ACHN (cell line): ENCODE measurements at regions not wholly inside any gene's neighbourhood (a gene's known extent, or its start where the extent isn't known, plus 50 kb on each side); places are given as distances from the start of the nearest gene placed in this dataset.
A peak's percentile ranks its signal among the peaks of the same experiment; 100 is the strongest.

Experiments used
- DNase-seq: peaks from one replicate; pipeline ENCODE4 v3.0.0-alpha.2; 2015
- in situ Hi-C: cut with HindIII; loops from 2 replicates; pipeline ENCODE4 v1.10.0; 2017; ENCODE audit warnings: low sequenced_read_pairs, low pct_ligation_motif_present, low pct_unique_long_range_greater_than_20kb

- no peak for DNase-seq
- in situ Hi-C loops: no loop called here
Observed at GRCh38 chr10:61172182-61172926, 228.4 kb upstream of the RHOBTB1 start.

GRCh38 chr10:61170594-61170993, 226.6 kb upstream of the RHOBTB1 start:
- no peak for DNase-seq
- in situ Hi-C loops: no loop called here

GRCh38 chr10:61169294-61169693, 225.3 kb upstream of the RHOBTB1 start:
- in situ Hi-C loops: no loop called here
- DNase-seq: no peak

- DNase-seq: no peak
- in situ Hi-C loops: no loop called here
Observed at GRCh38 chr10:61166489-61166888, 222.5 kb upstream of the RHOBTB1 start.

GRCh38 chr10:61166065-61166464, 222.1 kb upstream of the RHOBTB1 start:
- DNase-seq: no peak
- in situ Hi-C loops: no loop called here

GRCh38 chr10:61164458-61165160, 220.6 kb upstream of the RHOBTB1 start:
- DNase-seq: no peak
- in situ Hi-C loops: no loop called here

- no peak for DNase-seq
- in situ Hi-C loops: no loop called here
Observed at GRCh38 chr10:61163403-61163802, 219.4 kb upstream of the RHOBTB1 start.

- in situ Hi-C loops: no loop called here
- no peak for DNase-seq
Observed at GRCh38 chr10:61160253-61160652, 216.3 kb upstream of the RHOBTB1 start.

- no peak for DNase-seq
- in situ Hi-C loops: no loop called here
Observed at GRCh38 chr10:61159253-61159652, 215.3 kb upstream of the RHOBTB1 start.

- DNase-seq: no peak
- in situ Hi-C loops: no loop called here
Observed at GRCh38 chr10:61157182-61157581, 213.2 kb upstream of the RHOBTB1 start.

- in situ Hi-C loops: no loop called here
- no peak for DNase-seq
Observed at GRCh38 chr10:61153771-61154170, 209.8 kb upstream of the RHOBTB1 start.

- no peak for DNase-seq
- in situ Hi-C loops: no loop called here
Observed at GRCh38 chr10:61151059-61151458, 207.1 kb upstream of the RHOBTB1 start.

- no peak for DNase-seq
- in situ Hi-C loops: no loop called here
Observed at GRCh38 chr10:61148451-61148850, 204.5 kb upstream of the RHOBTB1 start.

GRCh38 chr10:61142987-61143386, 199.0 kb upstream of the RHOBTB1 start:
- DNase-seq: no peak
- in situ Hi-C loops: no loop called here

- in situ Hi-C loops: no loop called here
- peak; percentile 58 for DNase-seq
Observed at GRCh38 chr10:61140765-61141392, 196.9 kb upstream of the RHOBTB1 start.

- no peak for DNase-seq
- in situ Hi-C loops: no loop called here
Observed at GRCh38 chr10:61139592-61139953, 195.6 kb upstream of the RHOBTB1 start.

- in situ Hi-C loops: no loop called here
- DNase-seq: no peak
Observed at GRCh38 chr10:61138708-61139591, 195.0 kb upstream of the RHOBTB1 start.

- no peak for DNase-seq
- in situ Hi-C loops: no loop called here
Observed at GRCh38 chr10:61136139-61136538, 192.2 kb upstream of the RHOBTB1 start.

- no peak for DNase-seq
- in situ Hi-C loops: no loop called here
Observed at GRCh38 chr10:61135276-61135721, 191.3 kb upstream of the RHOBTB1 start.
